ENCODE measurements at regions not wholly inside any gene's neighbourhood (a gene's known extent, or its start where the extent isn't known, plus 50 kb on each side); places are given as distances from the start of the nearest gene placed in this dataset.

DNA sequence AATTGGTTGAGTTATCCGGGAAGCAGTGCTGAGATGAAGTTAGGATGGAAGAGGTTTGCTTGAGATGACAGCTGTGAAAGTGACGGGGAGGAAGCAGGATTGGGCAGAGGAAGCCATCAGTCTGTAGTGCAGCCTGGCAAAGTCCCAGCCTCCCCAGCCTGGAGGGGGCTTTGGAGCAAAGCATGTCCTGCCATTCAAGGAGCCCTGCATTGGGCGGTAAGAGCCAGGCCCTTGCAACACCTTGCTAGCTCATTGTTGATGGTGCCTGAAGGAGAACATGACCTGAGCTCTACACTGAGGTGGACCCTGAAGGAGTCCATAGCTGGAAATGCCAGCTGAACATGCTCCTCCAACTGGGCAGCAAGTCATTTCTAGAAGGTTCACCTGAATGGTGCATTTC is 228.9 kb downstream of the ACKR3 start (continued):
- TF ChIP-seq, protein P1, sequence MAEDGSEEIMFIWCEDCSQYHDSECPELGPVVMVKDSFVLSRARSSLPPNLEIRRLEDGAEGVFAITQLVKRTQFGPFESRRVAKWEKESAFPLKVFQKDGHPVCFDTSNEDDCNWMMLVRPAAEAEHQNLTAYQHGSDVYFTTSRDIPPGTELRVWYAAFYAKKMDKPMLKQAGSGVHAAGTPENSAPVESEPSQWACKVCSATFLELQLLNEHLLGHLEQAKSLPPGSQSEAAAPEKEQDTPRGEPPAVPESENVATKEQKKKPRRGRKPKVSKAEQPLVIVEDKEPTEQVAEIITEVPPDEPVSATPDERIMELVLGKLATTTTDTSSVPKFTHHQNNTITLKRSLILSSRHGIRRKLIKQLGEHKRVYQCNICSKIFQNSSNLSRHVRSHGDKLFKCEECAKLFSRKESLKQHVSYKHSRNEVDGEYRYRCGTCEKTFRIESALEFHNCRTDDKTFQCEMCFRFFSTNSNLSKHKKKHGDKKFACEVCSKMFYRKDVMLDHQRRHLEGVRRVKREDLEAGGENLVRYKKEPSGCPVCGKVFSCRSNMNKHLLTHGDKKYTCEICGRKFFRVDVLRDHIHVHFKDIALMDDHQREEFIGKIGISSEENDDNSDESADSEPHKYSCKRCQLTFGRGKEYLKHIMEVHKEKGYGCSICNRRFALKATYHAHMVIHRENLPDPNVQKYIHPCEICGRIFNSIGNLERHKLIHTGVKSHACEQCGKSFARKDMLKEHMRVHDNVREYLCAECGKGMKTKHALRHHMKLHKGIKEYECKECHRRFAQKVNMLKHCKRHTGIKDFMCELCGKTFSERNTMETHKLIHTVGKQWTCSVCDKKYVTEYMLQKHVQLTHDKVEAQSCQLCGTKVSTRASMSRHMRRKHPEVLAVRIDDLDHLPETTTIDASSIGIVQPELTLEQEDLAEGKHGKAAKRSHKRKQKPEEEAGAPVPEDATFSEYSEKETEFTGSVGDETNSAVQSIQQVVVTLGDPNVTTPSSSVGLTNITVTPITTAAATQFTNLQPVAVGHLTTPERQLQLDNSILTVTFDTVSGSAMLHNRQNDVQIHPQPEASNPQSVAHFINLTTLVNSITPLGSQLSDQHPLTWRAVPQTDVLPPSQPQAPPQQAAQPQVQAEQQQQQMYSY (CRISPR knock-in tag; IDR thresholded peaks at IDR 0.05): no peak
- no peak for TF ChIP-seq MYBL2 (CRISPR knock-in tag; IDR thresholded peaks at IDR 0.05)
- TF ChIP-seq NFYB (CRISPR knock-in tag; conservative IDR thresholded peaks at IDR 0.05; ENCODE audit: low read depth): no peak
- TF ChIP-seq, protein P2, sequence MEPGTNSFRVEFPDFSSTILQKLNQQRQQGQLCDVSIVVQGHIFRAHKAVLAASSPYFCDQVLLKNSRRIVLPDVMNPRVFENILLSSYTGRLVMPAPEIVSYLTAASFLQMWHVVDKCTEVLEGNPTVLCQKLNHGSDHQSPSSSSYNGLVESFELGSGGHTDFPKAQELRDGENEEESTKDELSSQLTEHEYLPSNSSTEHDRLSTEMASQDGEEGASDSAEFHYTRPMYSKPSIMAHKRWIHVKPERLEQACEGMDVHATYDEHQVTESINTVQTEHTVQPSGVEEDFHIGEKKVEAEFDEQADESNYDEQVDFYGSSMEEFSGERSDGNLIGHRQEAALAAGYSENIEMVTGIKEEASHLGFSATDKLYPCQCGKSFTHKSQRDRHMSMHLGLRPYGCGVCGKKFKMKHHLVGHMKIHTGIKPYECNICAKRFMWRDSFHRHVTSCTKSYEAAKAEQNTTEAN (CRISPR knock-in tag; IDR thresholded peaks at IDR 0.05): no peak
- no peak for TF ChIP-seq NFE2L1 (CRISPR knock-in tag; IDR thresholded peaks at IDR 0.05)
- no peak for TF ChIP-seq ETV6 (CRISPR knock-in tag; IDR thresholded peaks at IDR 0.05)

DNA sequence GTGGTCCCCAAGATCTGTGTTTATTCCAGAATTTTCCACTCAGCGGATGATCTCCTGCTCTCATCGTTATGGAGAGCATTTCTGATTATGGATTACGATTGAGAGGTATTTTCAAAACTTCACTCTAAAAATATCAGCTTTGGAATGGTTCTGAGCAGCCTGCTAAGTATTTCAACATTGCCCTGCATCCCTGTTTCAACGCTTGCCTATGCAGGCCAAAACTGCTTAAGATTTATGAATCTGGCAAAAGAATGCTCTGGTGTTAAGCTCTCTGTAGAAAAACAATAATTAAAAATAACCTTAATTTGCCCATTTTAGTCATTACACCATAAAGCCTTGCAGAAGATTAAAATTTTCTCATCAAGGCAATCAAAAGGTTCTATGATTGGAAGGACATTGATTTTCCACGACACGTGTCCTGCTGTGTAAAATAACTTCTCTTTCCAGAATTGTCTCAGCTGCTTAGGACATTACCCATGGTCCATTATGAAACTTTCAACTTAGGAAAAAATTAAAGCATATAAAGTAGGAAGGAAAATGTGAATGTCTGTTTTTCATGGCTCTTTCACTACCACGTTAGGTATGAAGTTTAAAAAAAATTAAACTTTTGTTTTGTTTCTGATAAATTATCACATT is 229.9 kb downstream of the ACKR3 start:
- no peaks in the 10 kb centered on the region for H3K36me3 Mint-ChIP-seq
- DNase-seq (ENCODE audit: low spot score): no peak
- ATAC-seq: no peak
- H3K4me1 Mint-ChIP-seq: peaks cover 4% of the 10 kb centered on the region
- H3K27me3 Mint-ChIP-seq (ENCODE audit: low read depth): peaks cover 2% of the 10 kb centered on the region
- CTCF ChIA-PET: no interaction called here
- no peak overlapping the region for H3K27ac Mint-ChIP-seq
- TF ChIP-seq SP1 (CRISPR knock-in tag; conservative IDR thresholded peaks at IDR 0.05): no peak
- no peak overlapping the region for H3K4me3 Mint-ChIP-seq
- POLR2A ChIA-PET: no interaction called here
- peaks cover 18% of the 10 kb centered on the region for H3K9me3 Mint-ChIP-seq

GRCh38 chr2:236802862-236803261 is 233.2 kb downstream of the ACKR3 start:
- ChIA-PET CTCF (no interaction called here), POLR2A (interaction anchor here (0.7 kb wide), 1 partner anchor 299 kb away, joined by 3 read pairs; no protein-coding TSS in a partner anchor)
- ATAC-seq: no peak
- peaks cover 3% of the 10 kb centered on the region; the same call in 1 of the 2 replicates for H3K36me3 Mint-ChIP-seq
- H3K27ac Mint-ChIP-seq: no peak overlapping the region
- H3K4me1 Mint-ChIP-seq: peaks cover 4% of the 10 kb centered on the region; the same call in 1 of the 2 replicates
- H3K27me3 Mint-ChIP-seq (ENCODE audit: low read depth): no peaks in the 10 kb centered on the region; the same call in 1 of the 2 replicates
- H3K4me3 Mint-ChIP-seq: no peak overlapping the region
- H3K9me3 Mint-ChIP-seq: peaks cover 14% of the 10 kb centered on the region
- no peak for DNase-seq (ENCODE audit: low spot score)
- TF ChIP-seq ZBTB21 (CRISPR knock-in tag; IDR thresholded peaks at IDR 0.05; ENCODE audit: borderline replicate concordance): no peak

DNA sequence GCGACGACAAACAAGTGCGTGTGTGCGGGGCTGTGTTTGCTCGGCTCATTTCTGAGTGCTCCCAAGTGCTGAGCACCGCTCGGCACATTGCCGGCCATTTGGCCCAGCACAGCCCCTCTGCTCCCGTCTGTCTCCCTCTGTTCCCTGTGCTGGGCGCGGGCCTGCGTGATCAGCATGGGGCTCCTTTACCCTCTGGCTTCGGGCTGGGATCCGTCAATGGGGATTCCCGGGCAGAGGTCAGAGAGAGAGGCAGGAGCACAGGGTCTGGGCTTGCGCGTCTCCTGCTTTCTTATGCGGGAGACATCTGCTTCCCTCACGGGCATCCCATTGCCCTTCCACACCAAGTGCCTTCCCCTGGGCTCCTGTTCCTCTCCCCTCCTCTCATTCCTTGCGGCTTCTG is 234.0 kb downstream of the ACKR3 start:
- peaks cover 7% of the 10 kb centered on the region for H3K36me3 Mint-ChIP-seq
- ATAC-seq (peak; percentile 94), DNase-seq (ENCODE audit: low spot score) (peak; percentile 54)
- TF ChIP-seq ZNF232 (CRISPR knock-in tag; IDR thresholded peaks at IDR 0.05): no peak
- no peak for TF ChIP-seq GTF2I (CRISPR knock-in tag; conservative IDR thresholded peaks at IDR 0.05)
- no peak for TF ChIP-seq CREB1 (CRISPR knock-in tag; IDR thresholded peaks at IDR 0.05)
- H3K4me3 Mint-ChIP-seq: no peak overlapping the region
- CTCF ChIA-PET: no interaction called here
- POLR2A ChIA-PET: no interaction called here
- H3K27me3 Mint-ChIP-seq (ENCODE audit: low read depth): no peaks in the 10 kb centered on the region; the same call in 1 of the 2 replicates
- peaks cover 19% of the 10 kb centered on the region for H3K9me3 Mint-ChIP-seq
- no peak overlapping the region for H3K27ac Mint-ChIP-seq
- H3K4me1 Mint-ChIP-seq: peaks cover 4% of the 10 kb centered on the region; the same call in 1 of the 2 replicates

DNA sequence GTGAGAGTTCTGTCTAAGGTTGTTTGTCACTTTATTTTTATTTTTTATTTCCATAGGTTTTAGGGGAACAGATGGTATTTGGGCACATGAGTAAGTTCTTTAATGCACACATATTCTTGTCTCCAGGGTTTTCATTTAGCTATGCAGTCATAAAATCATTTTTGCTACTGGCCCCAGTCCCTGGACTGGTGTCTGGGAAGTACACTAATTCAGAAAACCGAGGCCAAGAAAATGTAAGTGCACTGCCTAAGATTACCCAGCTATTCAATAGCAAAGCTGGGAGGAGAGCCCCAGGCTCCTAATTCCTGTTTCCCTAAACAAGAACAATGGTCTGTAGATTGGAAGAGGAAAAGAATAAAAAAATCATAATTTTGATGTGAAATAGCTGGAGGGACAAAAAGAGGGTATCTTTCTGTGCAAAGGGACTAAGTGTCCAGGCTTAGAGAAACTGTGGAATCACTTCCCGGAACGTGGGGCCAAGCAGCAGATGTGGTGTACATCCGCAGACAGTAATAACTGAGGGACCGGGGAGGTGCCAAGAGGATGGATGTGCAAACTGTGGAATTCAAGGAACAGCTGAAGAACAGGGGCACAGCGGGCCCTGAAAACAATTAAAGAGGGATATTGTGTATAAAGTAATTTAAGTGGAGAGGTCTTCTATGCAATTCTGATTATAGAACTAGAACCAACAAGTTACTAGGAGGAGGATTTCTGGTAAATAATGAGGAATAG is 236.3 kb downstream of the ACKR3 start:
- no peak for DNase-seq (ENCODE audit: low spot score)
- Mint-ChIP-seq H3K36me3 (peaks cover 29% of the 10 kb centered on the region), H3K4me1 (peaks cover 7% of the 10 kb centered on the region), H3K27me3 (ENCODE audit: low read depth) (no peaks in the 10 kb centered on the region; the same call in 1 of the 2 replicates), H3K9me3 (peaks cover 36% of the 10 kb centered on the region), H3K4me3 (no peak overlapping the region), H3K27ac (no peak overlapping the region)
- POLR2A ChIA-PET: interaction anchor here (0.7 kb wide), 1 partner anchor 237 kb away, joined by 3 read pairs; no protein-coding TSS in a partner anchor
- no peak for ATAC-seq
- CTCF ChIA-PET: no interaction called here
- no peak for TF ChIP-seq GTF2I (CRISPR knock-in tag; conservative IDR thresholded peaks at IDR 0.05)
- no peak for TF ChIP-seq ZNF396 (CRISPR knock-in tag; IDR thresholded peaks at IDR 0.05; ENCODE audit: borderline replicate concordance)
- TF ChIP-seq OVOL2 (CRISPR knock-in tag; IDR thresholded peaks at IDR 0.05; ENCODE audit: borderline replicate concordance): no peak
- TF ChIP-seq E2F4 (CRISPR knock-in tag; IDR thresholded peaks at IDR 0.05; ENCODE audit: borderline replicate concordance, low read depth): no peak
- TF ChIP-seq ZNF121 (CRISPR knock-in tag; IDR thresholded peaks at IDR 0.05): no peak
- TF ChIP-seq ESRRA (CRISPR knock-in tag; IDR thresholded peaks at IDR 0.05; ENCODE audit: borderline replicate concordance): no peak
- no peak for TF ChIP-seq ZNF281 (CRISPR knock-in tag; IDR thresholded peaks at IDR 0.05)
- TF ChIP-seq ZNF671 (CRISPR knock-in tag; IDR thresholded peaks at IDR 0.05): no peak
